ENCODE measurements at regions not wholly inside any gene's neighbourhood (a gene's known extent, or its start where the extent isn't known, plus 50 kb on each side); places are given as distances from the start of the nearest gene placed in this dataset.

DNA sequence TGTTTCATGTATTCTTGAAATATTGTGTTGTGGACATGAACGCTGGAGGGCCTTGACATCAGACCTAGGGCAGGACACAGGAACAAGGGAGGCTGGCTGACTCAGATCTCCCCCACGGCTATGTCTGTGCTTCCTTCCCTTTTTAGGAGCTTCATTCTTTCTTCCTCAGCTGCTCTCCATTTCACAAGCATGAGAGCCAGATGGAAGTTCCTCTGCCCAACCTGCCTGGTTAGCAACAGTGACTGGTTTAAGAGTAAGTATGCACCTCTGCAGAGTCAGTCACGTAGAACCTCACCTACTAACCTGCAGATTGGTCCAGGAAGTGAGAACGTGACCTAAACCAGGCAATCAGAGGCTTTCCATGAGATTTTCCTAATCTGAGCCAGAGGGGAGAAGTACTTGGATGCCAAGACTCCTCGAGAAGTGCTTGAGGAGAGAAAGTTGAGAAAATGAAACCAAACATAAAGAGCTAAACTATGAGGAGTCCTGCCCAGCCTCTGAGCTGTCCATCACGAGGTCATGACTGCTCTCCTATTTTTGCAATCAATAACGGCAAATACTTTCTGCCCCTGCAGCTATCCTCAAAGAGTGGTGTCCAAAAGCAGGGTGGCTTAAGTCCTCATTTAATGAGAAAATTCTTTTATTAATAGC is 465.2 kb upstream of the CITED2 start:
- intact Hi-C loops (cut with micrococcal nuclease; ENCODE audit: unreplicated experiment): no loop called here
- no TSS peak for BruUV-seq (replicated peaks)
- H3K4me3 ChIP-seq (ENCODE audit: low read depth, low read length, poor library complexity, severe bottlenecking): no peak overlapping the region

DNA sequence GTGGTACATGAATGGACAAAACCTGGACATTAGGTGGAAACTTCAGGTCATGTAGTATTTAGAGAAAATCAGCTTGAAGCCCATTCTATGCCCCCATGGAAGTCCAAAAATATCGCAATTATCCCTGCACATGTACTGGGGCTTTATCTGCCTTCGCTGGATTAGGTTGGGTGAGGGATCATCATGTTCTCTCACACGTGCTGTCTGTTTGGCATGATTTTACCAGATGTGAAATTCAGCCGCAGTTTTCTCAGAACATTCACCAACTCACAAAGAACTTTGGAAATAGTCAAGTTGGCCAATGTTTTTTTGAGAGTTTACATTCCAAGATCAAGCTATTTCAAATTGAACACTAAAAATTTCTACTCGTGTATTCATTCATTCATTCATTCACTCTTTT is 459.8 kb upstream of the CITED2 start:
- Histone ChIP-seq H3K4me3 (ENCODE audit: low read depth, low read length, poor library complexity, severe bottlenecking) (no peak overlapping the region), H3K27ac (ENCODE audit: low read depth, low read length, poor library complexity, severe bottlenecking) (no peak overlapping the region), H3K27me3 (replicated peaks; ENCODE audit: insufficient read depth, low read depth, low read length, poor library complexity) (no peaks in the 10 kb centered on the region), H3K36me3 (ENCODE audit: insufficient read depth, low read length, poor library complexity, severe bottlenecking) (no peaks in the 10 kb centered on the region), H3K4me1 (ENCODE audit: insufficient read depth, low read length, poor library complexity, severe bottlenecking) (peaks cover 2% of the 10 kb centered on the region), H3K9me3 (ENCODE audit: low read depth, low read length, poor library complexity, severe bottlenecking) (no peaks in the 10 kb centered on the region)
- no peak for DNase-seq (ENCODE audit: low spot score)
- CTCF ChIA-PET: no interaction called here
- POLR2A ChIA-PET (ENCODE audit: low non-redundant PET): interaction anchor here (0.5 kb wide), 1 partner anchor 1006 kb away, joined by 3 read pairs; no protein-coding TSS in a partner anchor
- TF ChIP-seq, protein P1, sequence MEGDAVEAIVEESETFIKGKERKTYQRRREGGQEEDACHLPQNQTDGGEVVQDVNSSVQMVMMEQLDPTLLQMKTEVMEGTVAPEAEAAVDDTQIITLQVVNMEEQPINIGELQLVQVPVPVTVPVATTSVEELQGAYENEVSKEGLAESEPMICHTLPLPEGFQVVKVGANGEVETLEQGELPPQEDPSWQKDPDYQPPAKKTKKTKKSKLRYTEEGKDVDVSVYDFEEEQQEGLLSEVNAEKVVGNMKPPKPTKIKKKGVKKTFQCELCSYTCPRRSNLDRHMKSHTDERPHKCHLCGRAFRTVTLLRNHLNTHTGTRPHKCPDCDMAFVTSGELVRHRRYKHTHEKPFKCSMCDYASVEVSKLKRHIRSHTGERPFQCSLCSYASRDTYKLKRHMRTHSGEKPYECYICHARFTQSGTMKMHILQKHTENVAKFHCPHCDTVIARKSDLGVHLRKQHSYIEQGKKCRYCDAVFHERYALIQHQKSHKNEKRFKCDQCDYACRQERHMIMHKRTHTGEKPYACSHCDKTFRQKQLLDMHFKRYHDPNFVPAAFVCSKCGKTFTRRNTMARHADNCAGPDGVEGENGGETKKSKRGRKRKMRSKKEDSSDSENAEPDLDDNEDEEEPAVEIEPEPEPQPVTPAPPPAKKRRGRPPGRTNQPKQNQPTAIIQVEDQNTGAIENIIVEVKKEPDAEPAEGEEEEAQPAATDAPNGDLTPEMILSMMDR (conservative IDR thresholded peaks at IDR 0.05; ENCODE audit: low read depth, low read length): no peak
- intact Hi-C loops (cut with micrococcal nuclease; ENCODE audit: unreplicated experiment): no loop called here
- BruUV-seq (replicated peaks): no TSS peak

More for the DNA sequence above, 465.2 kb upstream of the CITED2 start:
- H3K27me3 ChIP-seq (replicated peaks; ENCODE audit: insufficient read depth, low read depth, low read length, poor library complexity): no peaks in the 10 kb centered on the region
- POLR2A ChIA-PET (ENCODE audit: low non-redundant PET): no interaction called here
- no peak for TF ChIP-seq EZH2 (IDR thresholded peaks at IDR 0.05; ENCODE audit: borderline replicate concordance, low read depth, low read length, poor library complexity, severe bottlenecking)
- TF ChIP-seq, protein P1 (conservative IDR thresholded peaks at IDR 0.05; ENCODE audit: low read depth, low read length): no peak
- no peak for DNase-seq (ENCODE audit: low spot score)
- no peaks in the 10 kb centered on the region for H3K4me1 ChIP-seq (ENCODE audit: insufficient read depth, low read length, poor library complexity, severe bottlenecking)
- H3K27ac ChIP-seq (ENCODE audit: low read depth, low read length, poor library complexity, severe bottlenecking): no peak overlapping the region
- H3K36me3 ChIP-seq (ENCODE audit: insufficient read depth, low read length, poor library complexity, severe bottlenecking): no peaks in the 10 kb centered on the region
- no peaks in the 10 kb centered on the region for H3K9me3 ChIP-seq (ENCODE audit: low read depth, low read length, poor library complexity, severe bottlenecking)
- CTCF ChIA-PET: no interaction called here

DNA sequence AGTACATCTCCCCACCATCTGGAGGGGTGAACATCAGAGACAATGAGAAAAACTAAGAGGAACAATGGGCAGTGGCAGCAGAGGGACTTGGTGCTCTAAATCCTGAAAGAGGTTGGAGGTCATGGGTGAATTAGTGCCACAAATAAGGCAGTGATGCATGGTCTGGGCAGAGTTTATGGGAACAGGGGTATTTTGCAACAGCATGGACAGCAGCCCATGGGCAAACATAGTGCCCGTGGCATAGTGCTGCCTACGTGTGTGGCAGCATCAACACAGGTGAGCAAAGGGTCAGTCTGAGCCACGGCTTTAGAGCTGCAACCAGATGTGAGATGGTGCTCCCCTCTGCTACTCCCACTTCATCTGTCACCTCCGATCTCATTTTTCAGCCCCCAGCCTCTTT is 459.1 kb upstream of the CITED2 start:
- H3K36me3 ChIP-seq (ENCODE audit: insufficient read depth, low read length, poor library complexity, severe bottlenecking): no peaks in the 10 kb centered on the region
- no peak for TF ChIP-seq EZH2 (IDR thresholded peaks at IDR 0.05; ENCODE audit: borderline replicate concordance, low read depth, low read length, poor library complexity, severe bottlenecking)
- H3K4me3 ChIP-seq (ENCODE audit: low read depth, low read length, poor library complexity, severe bottlenecking): no peak overlapping the region
- no TSS peak for BruUV-seq (replicated peaks)
- H3K27me3 ChIP-seq (replicated peaks; ENCODE audit: insufficient read depth, low read depth, low read length, poor library complexity): no peaks in the 10 kb centered on the region
- H3K9me3 ChIP-seq (ENCODE audit: low read depth, low read length, poor library complexity, severe bottlenecking): no peaks in the 10 kb centered on the region
- ChIA-PET POLR2A (ENCODE audit: low non-redundant PET) (no interaction called here), CTCF (no interaction called here)
- H3K27ac ChIP-seq (ENCODE audit: low read depth, low read length, poor library complexity, severe bottlenecking): no peak overlapping the region
- intact Hi-C loops (cut with micrococcal nuclease; ENCODE audit: unreplicated experiment): no loop called here
- H3K4me1 ChIP-seq (ENCODE audit: insufficient read depth, low read length, poor library complexity, severe bottlenecking): peaks cover 6% of the 10 kb centered on the region
- no peak for DNase-seq (ENCODE audit: low spot score)

Data from A673 (cell line).